Epithelial cell of proximal tubule (primary cell): ENCODE measurements at regions not wholly inside any gene's neighbourhood (a gene's known extent, or its start where the extent isn't known, plus 50 kb on each side); places are given as distances from the start of the nearest gene placed in this dataset.
A peak's percentile ranks its signal among the peaks of the same experiment; 100 is the strongest.

Experiments
- DNase-seq: peaks from one replicate; pipeline ENCODE4 v3.0.0-alpha.2; 2011; ENCODE audit warnings: low read depth
- H3K4me3 ChIP-seq: 2 replicates; pipeline ENCODE4 v1.5.1; 2011; ENCODE audit warnings: low read depth, mild to moderate bottlenecking, low read length
- TF ChIP-seq, protein P1 (sequence below): conservative IDR thresholded peaks from 2 replicates; pipeline ENCODE4 v1.5.1; 2012; ENCODE audit warnings: low read depth, mild to moderate bottlenecking, low read length

DNA sequence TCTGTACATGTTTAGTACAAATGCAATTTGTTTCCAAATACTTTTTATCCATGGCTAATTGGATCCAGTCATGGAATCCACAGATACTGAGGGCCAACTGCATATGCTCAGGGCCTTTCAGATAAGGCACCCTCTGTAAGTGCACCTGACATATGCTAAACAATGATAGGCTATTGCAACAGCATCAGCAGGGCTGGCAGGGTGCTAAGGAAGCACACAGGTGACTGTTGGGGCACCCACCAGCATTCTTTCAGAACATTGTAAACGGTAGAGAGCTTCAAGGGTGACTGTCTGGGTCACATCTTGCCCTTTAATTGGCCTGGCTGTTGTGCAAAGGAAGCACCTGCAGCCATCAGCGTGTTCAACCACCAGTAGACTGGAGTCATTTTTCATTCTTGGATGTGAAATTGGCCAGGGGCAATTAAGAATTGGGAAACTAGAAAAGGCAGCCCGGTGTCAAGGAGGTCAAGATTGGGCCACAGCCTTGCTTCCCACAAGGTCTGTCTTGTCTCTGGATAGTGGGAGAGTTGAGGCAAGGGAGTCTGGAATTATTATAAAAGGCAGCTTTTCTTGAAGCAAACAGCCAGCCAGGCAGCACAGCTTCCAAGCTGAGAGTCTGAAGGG, 129.3 kb upstream of the RAI14 start:
- no peak overlapping the region for H3K4me3 ChIP-seq
- TF ChIP-seq, protein P1, sequence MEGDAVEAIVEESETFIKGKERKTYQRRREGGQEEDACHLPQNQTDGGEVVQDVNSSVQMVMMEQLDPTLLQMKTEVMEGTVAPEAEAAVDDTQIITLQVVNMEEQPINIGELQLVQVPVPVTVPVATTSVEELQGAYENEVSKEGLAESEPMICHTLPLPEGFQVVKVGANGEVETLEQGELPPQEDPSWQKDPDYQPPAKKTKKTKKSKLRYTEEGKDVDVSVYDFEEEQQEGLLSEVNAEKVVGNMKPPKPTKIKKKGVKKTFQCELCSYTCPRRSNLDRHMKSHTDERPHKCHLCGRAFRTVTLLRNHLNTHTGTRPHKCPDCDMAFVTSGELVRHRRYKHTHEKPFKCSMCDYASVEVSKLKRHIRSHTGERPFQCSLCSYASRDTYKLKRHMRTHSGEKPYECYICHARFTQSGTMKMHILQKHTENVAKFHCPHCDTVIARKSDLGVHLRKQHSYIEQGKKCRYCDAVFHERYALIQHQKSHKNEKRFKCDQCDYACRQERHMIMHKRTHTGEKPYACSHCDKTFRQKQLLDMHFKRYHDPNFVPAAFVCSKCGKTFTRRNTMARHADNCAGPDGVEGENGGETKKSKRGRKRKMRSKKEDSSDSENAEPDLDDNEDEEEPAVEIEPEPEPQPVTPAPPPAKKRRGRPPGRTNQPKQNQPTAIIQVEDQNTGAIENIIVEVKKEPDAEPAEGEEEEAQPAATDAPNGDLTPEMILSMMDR = no peak
- no peak for DNase-seq

DNA sequence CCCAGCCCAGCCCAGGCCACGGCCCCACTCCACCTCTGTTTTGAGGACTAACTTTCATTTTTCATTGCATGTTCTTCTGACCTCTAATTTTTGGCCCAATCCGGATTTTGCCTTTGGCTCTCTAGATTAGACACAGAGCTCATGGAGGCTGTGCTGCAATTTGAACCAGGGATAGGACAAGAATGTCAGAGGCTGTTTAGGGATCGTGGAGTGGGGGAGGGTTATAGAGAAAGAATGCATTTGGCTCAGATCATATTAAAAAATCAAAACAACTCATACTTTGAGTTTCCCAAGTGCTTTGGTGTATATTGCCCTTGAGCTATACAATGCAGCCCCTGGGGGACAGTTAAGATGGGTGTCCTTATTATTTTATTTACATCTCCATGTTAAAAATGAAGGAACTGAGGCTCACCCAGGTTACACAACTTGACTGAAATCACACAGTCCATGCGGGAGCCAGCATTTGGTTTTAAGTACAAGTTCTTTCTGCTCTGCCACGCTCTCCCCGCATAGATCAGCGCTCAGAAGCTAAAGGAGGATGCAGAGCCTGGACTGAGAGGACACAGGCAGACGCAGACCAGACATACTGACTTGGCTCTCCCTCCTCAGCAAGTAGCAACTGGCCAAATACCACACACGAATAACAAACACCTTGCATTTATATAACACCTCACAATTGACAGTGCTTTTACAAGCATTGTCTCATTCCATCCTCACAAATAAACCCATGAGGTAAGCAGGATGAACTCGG, 126.4 kb upstream of the RAI14 start:
- TF ChIP-seq, protein P1 = no peak
- DNase-seq = no peak
- no peak overlapping the region for H3K4me3 ChIP-seq

- DNase-seq = no peak
- TF ChIP-seq, protein P1 = no peak
- no peak overlapping the region for H3K4me3 ChIP-seq
Observed at GRCh38 chr5:34530637-34531036, 125.5 kb upstream of the RAI14 start.

- no peak overlapping the region for H3K4me3 ChIP-seq
- no peak for DNase-seq
- TF ChIP-seq, protein P1 = no peak
Observed at GRCh38 chr5:34531751-34532360, 124.3 kb upstream of the RAI14 start.

GRCh38 chr5:34533582-34534522, 122.3 kb upstream of the RAI14 start:
- TF ChIP-seq, protein P1 = no peak
- peak; percentile 30 for DNase-seq
- H3K4me3 ChIP-seq = no peak overlapping the region

DNA sequence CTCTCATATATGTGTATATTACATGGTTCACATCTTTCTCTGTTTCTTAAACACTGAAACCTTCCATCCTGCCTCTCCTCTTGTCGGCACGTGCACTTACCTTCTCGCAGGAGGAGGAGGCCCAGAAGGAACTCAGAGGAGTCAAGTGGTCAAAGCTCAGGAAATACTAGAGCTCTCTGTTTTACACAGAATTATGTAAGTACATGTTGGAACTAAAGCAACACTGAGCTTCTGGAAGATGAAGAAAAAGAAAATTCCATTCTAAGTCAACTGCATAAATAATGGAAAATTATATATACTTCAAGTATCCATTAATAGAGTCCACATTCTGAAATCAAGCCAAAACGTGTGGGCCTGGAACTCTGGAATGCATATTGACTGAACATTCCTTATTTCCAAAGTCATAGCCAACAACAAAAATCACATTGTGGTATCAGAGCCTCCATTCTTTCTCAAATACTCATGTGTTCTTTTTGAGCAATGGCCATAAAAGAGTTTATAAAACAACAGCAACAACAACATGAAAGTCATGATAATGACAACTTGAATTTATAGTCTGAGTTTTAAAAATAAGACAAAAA, 121.5 kb upstream of the RAI14 start:
- peak; percentile 47 for DNase-seq
- no peak overlapping the region for H3K4me3 ChIP-seq
- TF ChIP-seq, protein P1 = no peak
